ENCODE measurements at regions not wholly inside any gene's neighbourhood (a gene's known extent, or its start where the extent isn't known, plus 50 kb on each side); places are given as distances from the start of the nearest gene placed in this dataset.
A peak's percentile ranks its signal among the peaks of the same experiment; 100 is the strongest.

GRCh38 chr14:83300476-83301064 lies 1766.9 kb upstream of the SEL1L start:
- no peak for ATAC-seq (ENCODE audit: insufficient read depth, low read depth)
- TF ChIP-seq, protein P1, sequence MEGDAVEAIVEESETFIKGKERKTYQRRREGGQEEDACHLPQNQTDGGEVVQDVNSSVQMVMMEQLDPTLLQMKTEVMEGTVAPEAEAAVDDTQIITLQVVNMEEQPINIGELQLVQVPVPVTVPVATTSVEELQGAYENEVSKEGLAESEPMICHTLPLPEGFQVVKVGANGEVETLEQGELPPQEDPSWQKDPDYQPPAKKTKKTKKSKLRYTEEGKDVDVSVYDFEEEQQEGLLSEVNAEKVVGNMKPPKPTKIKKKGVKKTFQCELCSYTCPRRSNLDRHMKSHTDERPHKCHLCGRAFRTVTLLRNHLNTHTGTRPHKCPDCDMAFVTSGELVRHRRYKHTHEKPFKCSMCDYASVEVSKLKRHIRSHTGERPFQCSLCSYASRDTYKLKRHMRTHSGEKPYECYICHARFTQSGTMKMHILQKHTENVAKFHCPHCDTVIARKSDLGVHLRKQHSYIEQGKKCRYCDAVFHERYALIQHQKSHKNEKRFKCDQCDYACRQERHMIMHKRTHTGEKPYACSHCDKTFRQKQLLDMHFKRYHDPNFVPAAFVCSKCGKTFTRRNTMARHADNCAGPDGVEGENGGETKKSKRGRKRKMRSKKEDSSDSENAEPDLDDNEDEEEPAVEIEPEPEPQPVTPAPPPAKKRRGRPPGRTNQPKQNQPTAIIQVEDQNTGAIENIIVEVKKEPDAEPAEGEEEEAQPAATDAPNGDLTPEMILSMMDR (IDR thresholded peaks at IDR 0.05; ENCODE audit: borderline replicate concordance, extremely low read depth, low read length, poor library complexity, severe bottlenecking): peak; percentile 79
- no peak for TF ChIP-seq EZH2 (IDR thresholded peaks at IDR 0.05; ENCODE audit: borderline replicate concordance, low read depth, low read length, severe bottlenecking)
- H3K9ac ChIP-seq (ENCODE audit: low read depth, low read length): no peak overlapping the region
- H4K20me1 ChIP-seq (ENCODE audit: insufficient read depth, low read length): no peaks in the 10 kb centered on the region
- H3K4me3 ChIP-seq (ENCODE audit: low read depth in 1 of 2, low read length in 2 of 2): no peak overlapping the region
- H3K4me1 ChIP-seq (ENCODE audit: insufficient read depth, low read length): no peaks in the 10 kb centered on the region
- no peaks in the 10 kb centered on the region for H3K36me3 ChIP-seq (ENCODE audit: insufficient read depth, low read length)
- H3K9me3 ChIP-seq (ENCODE audit: insufficient read depth, low read length, severe bottlenecking): no peaks in the 10 kb centered on the region
- H3K27me3 ChIP-seq (ENCODE audit: insufficient read depth, low read length, poor library complexity): no peaks in the 10 kb centered on the region
- no peak overlapping the region for H2AFZ ChIP-seq (ENCODE audit: low read depth, low read length)
- H3K27ac ChIP-seq (ENCODE audit: low read length): no peak overlapping the region
- H3K79me2 ChIP-seq (ENCODE audit: insufficient read depth, low read length): no peaks in the 10 kb centered on the region
- H3K4me2 ChIP-seq (ENCODE audit: insufficient read depth, low read length): no peak overlapping the region
- DNase-seq: no peak

DNA sequence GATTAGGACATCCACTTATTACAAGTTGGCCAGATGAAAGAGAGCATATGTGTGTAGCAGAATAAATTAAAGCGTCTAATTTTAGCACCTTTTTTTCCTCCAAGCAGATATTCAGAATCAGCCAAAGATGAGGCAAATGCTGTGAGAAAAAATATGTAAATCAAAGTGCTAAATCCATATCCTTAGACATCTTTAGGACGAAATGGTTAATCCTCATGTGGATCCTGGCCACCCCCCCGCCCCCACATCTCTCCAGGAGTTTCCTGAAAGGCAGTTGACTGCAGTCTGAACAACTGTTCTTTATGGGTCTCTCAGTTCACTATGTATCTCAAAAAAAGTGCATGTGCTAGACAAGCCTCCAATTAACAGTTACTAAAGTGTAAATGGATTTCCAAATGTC lies 1768.1 kb upstream of the SEL1L start:
- ATAC-seq (ENCODE audit: insufficient read depth, low read depth): no peak
- Histone ChIP-seq H3K27ac (ENCODE audit: low read length) (no peak overlapping the region), H3K4me3 (ENCODE audit: low read depth in 1 of 2, low read length in 2 of 2) (no peak overlapping the region), H3K4me1 (ENCODE audit: insufficient read depth, low read length) (no peaks in the 10 kb centered on the region), H3K79me2 (ENCODE audit: insufficient read depth, low read length) (no peaks in the 10 kb centered on the region), H3K4me2 (ENCODE audit: insufficient read depth, low read length) (no peak overlapping the region), H2AFZ (ENCODE audit: low read depth, low read length) (no peak overlapping the region), H3K9me3 (ENCODE audit: insufficient read depth, low read length, severe bottlenecking) (no peaks in the 10 kb centered on the region), H4K20me1 (ENCODE audit: insufficient read depth, low read length) (no peaks in the 10 kb centered on the region), H3K27me3 (ENCODE audit: insufficient read depth, low read length, poor library complexity) (no peaks in the 10 kb centered on the region), H3K9ac (ENCODE audit: low read depth, low read length) (no peak overlapping the region), H3K36me3 (ENCODE audit: insufficient read depth, low read length) (no peaks in the 10 kb centered on the region)
- TF ChIP-seq, protein P1 (IDR thresholded peaks at IDR 0.05; ENCODE audit: borderline replicate concordance, extremely low read depth, low read length, poor library complexity, severe bottlenecking): no peak
- TF ChIP-seq EZH2 (IDR thresholded peaks at IDR 0.05; ENCODE audit: borderline replicate concordance, low read depth, low read length, severe bottlenecking): no peak
- no peak for DNase-seq

GRCh38 chr14:83309211-83309610 lies 1775.6 kb upstream of the SEL1L start:
- H3K27ac ChIP-seq (ENCODE audit: low read length): no peak overlapping the region
- H3K4me2 ChIP-seq (ENCODE audit: insufficient read depth, low read length): no peak overlapping the region
- H3K27me3 ChIP-seq (ENCODE audit: insufficient read depth, low read length, poor library complexity): no peaks in the 10 kb centered on the region
- H3K4me1 ChIP-seq (ENCODE audit: insufficient read depth, low read length): no peaks in the 10 kb centered on the region
- DNase-seq (no peak), ATAC-seq (ENCODE audit: insufficient read depth, low read depth) (no peak)
- no peaks in the 10 kb centered on the region for H4K20me1 ChIP-seq (ENCODE audit: insufficient read depth, low read length)
- H2AFZ ChIP-seq (ENCODE audit: low read depth, low read length): no peak overlapping the region
- no peaks in the 10 kb centered on the region for H3K36me3 ChIP-seq (ENCODE audit: insufficient read depth, low read length)
- no peaks in the 10 kb centered on the region for H3K79me2 ChIP-seq (ENCODE audit: insufficient read depth, low read length)
- H3K9ac ChIP-seq (ENCODE audit: low read depth, low read length): no peak overlapping the region
- TF ChIP-seq, protein P1 (IDR thresholded peaks at IDR 0.05; ENCODE audit: borderline replicate concordance, extremely low read depth, low read length, poor library complexity, severe bottlenecking): no peak
- TF ChIP-seq EZH2 (IDR thresholded peaks at IDR 0.05; ENCODE audit: borderline replicate concordance, low read depth, low read length, severe bottlenecking): no peak
- no peaks in the 10 kb centered on the region for H3K9me3 ChIP-seq (ENCODE audit: insufficient read depth, low read length, severe bottlenecking)
- H3K4me3 ChIP-seq (ENCODE audit: low read depth in 1 of 2, low read length in 2 of 2): no peak overlapping the region

Data from DND-41 (cell line).